Vagina (tissue), 2 donors: ENCODE measurements at regions not wholly inside any gene's neighbourhood (a gene's known extent, or its start where the extent isn't known, plus 50 kb on each side); places are given as distances from the start of the nearest gene placed in this dataset.

Source experiments
- DNase-seq, 2 donors: peaks; one replicate each; pipeline ENCODE4 v3.0.0-alpha.2; 2017; ENCODE audit errors: extremely low spot score in 2 of 2
- H3K27ac ChIP-seq: fragments of 200-600 bp; sonication (generic); one replicate; pipeline ENCODE4 v1.5.1; 2019
- H3K27me3 ChIP-seq: fragments of 200-600 bp; sonication (generic); one replicate; pipeline ENCODE4 v1.5.1; 2019
- H3K36me3 ChIP-seq, 2 donors: fragments of 200-600 bp; sonication (generic); one replicate each; pipeline ENCODE4 v1.5.1; 2017 to 2019
- H3K4me1 ChIP-seq: fragments of 200-600 bp; sonication (generic); one replicate; pipeline ENCODE4 v1.5.1; 2019
- H3K4me3 ChIP-seq, 2 donors: fragments of 200-600 bp; sonication (generic); 1 replicate in 1 of 2; 2 replicates in 1 of 2; pipeline ENCODE4 v1.5.1; 2016 to 2019
- H3K9me3 ChIP-seq: fragments of 200-600 bp; sonication (generic); one replicate; pipeline ENCODE4 v1.5.1; 2019
- POLR2A ChIP-seq, 2 donors: fragments of 450-650 bp; IDR thresholded peaks; one replicate each; pipeline ENCODE4 v1.6.1; 2017; ENCODE audit warnings: antibody characterized with exemption in 2 of 2, mild to moderate bottlenecking in 2 of 2, moderate library complexity in 2 of 2
- POLR2AphosphoS5 ChIP-seq, 2 donors: sonication (generic); formaldehyde crosslinking; IDR thresholded peaks; one replicate each; pipeline ENCODE4 v1.9.0; 2017; ENCODE audit warnings: antibody characterized with exemption in 2 of 2, mild to moderate bottlenecking in 2 of 2, low read depth in 1 of 2; ENCODE audit not compliant: insufficient read depth in 1 of 2
- intact Hi-C: fragments of 100-400 bp; cut with DNase I; formaldehyde crosslinking; loops from one replicate; pipeline ENCODE4 v1.15.1; 2023
- TF ChIP-seq, protein P1 (sequence below), 3 experiments: fragments of 450-650 bp in 2 of 3; fragments of 200-600 bp in 1 of 3; sonication (generic) in 1 of 3; IDR thresholded peaks; one replicate each; pipeline ENCODE4 v1.5.1; 2017 to 2019; ENCODE audit warnings: antibody characterized with exemption in 3 of 3, mild to moderate bottlenecking in 2 of 3, moderate library complexity in 2 of 3

DNA sequence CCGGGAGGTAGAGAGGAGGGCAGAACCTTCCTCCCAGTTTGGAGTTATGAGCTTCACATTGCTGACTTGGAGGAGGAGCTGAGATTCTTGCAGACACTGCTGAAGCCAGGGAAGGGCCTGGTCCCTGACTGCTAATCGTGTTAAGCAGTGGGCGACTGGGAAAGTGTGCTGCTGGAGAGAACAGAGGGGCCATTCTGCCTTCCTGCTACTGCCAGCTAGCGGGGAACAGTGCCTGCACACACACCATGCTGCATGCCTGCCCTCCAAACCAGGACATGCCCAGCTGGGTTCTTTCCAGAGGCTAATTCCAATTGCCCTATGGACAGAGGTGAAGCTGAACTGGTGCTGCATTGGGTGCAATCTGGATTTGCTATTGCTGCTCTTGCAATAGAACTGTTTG, 281.4 kb downstream of the AJAP1 start:
- DNase-seq: no peak
- H3K36me3 ChIP-seq: no peaks in the 10 kb centered on the region
- H3K4me1 ChIP-seq: no peaks in the 10 kb centered on the region
- no peaks in the 10 kb centered on the region for H3K27me3 ChIP-seq
- H3K27ac ChIP-seq: no peak overlapping the region
- intact Hi-C loops: no loop called here
- H3K4me3 ChIP-seq: no peak overlapping the region
- TF ChIP-seq POLR2AphosphoS5 (IDR thresholded peaks at IDR 0.05; ENCODE audit: insufficient read depth in 1 of 2, low read depth in 1 of 2) (no peak), POLR2A (IDR thresholded peaks at IDR 0.05) (no peak)
- TF ChIP-seq, protein P1, sequence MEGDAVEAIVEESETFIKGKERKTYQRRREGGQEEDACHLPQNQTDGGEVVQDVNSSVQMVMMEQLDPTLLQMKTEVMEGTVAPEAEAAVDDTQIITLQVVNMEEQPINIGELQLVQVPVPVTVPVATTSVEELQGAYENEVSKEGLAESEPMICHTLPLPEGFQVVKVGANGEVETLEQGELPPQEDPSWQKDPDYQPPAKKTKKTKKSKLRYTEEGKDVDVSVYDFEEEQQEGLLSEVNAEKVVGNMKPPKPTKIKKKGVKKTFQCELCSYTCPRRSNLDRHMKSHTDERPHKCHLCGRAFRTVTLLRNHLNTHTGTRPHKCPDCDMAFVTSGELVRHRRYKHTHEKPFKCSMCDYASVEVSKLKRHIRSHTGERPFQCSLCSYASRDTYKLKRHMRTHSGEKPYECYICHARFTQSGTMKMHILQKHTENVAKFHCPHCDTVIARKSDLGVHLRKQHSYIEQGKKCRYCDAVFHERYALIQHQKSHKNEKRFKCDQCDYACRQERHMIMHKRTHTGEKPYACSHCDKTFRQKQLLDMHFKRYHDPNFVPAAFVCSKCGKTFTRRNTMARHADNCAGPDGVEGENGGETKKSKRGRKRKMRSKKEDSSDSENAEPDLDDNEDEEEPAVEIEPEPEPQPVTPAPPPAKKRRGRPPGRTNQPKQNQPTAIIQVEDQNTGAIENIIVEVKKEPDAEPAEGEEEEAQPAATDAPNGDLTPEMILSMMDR (IDR thresholded peaks at IDR 0.05): no peak
- H3K9me3 ChIP-seq: no peaks in the 10 kb centered on the region

DNA sequence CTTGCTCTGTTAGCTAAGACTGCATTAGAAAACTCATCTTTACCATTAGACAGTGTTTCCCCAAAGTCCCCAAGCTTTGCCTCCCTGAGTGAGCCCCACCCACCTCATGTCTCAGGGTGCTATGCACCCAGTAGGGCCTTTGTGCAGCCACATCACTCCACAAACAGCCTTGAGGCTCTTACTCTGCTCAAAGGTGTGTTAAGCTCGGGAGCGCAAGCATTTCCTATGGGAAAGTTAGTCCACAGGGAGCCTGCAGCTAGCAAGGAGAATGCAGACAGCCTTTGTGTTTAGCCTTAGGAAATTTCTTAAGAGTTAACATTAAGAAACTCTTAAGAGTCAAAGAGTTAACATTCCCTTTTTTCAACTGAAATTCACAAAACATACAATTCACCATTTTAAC, 278.8 kb downstream of the AJAP1 start:
- DNase-seq: no peak
- no peak overlapping the region for H3K4me3 ChIP-seq
- H3K4me1 ChIP-seq: no peaks in the 10 kb centered on the region
- intact Hi-C loops: no loop called here
- H3K36me3 ChIP-seq: no peaks in the 10 kb centered on the region
- H3K27me3 ChIP-seq: no peaks in the 10 kb centered on the region
- H3K27ac ChIP-seq: no peak overlapping the region
- no peaks in the 10 kb centered on the region for H3K9me3 ChIP-seq
- TF ChIP-seq POLR2AphosphoS5 (IDR thresholded peaks at IDR 0.05; ENCODE audit: insufficient read depth in 1 of 2, low read depth in 1 of 2): no peak
- TF ChIP-seq, protein P1 (IDR thresholded peaks at IDR 0.05): no peak
- TF ChIP-seq POLR2A (IDR thresholded peaks at IDR 0.05): no peak

DNA sequence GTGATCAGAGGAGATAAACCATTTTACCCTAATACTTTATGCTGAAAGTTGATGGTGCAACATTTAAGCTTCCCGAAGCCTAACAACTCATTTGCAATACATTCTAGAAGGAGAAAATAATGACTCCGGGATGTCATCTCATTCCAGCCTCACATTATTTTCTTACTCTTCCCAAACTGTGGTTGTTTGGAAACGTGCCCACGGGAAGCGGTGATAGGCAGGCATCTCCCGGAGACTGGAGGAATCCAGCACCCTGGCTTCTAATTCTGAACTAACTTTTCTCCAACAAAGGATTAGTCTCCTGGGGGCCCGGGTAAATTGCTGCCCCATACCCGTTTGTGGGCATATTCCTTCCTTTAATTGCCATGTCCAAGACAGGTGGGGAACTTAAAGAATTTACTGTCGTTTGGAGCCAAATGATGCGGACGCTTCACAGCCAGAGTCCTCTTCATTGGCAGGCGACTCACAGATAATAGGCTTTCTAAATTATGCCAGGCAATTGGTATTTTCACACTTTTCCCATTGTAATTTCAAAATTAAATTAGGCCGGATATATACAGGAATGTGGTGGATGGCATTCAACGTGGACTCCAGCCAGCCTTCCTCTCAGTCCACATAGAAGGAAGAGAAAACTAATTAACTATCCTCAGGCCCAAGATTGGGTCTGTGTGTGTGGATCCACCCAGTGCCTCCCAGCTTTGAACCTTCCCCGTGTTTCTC, 278.1 kb downstream of the AJAP1 start:
- H3K4me1 ChIP-seq: no peaks in the 10 kb centered on the region
- TF ChIP-seq POLR2A (IDR thresholded peaks at IDR 0.05): no peak
- TF ChIP-seq, protein P1 (IDR thresholded peaks at IDR 0.05): no peak
- intact Hi-C loops: no loop called here
- no peaks in the 10 kb centered on the region for H3K27me3 ChIP-seq
- H3K4me3 ChIP-seq: no peak overlapping the region
- H3K27ac ChIP-seq: no peak overlapping the region
- H3K36me3 ChIP-seq: no peaks in the 10 kb centered on the region
- H3K9me3 ChIP-seq: no peaks in the 10 kb centered on the region
- DNase-seq: no peak

DNA sequence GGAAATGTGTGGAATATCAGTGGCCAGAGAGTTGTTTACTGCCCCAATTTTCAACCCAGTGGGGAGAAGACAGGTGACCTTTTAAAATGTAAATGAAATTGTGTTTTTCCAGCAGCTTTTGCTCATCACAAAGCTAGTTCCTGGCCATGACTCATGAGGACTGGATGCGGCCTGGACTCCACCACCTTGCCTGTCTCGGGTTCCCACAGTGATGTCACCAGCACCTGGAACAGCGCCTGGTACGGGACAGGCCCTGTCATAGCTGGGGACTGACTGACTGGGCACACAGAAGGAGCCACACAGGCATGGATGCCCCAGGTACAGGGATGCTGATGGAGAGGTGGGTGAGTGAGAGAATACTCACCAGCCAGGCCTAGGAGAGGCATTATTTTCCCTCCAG, 277.1 kb downstream of the AJAP1 start:
- Histone ChIP-seq H3K27ac (no peak overlapping the region), H3K27me3 (no peaks in the 10 kb centered on the region), H3K4me1 (no peaks in the 10 kb centered on the region), H3K36me3 (no peaks in the 10 kb centered on the region), H3K9me3 (no peaks in the 10 kb centered on the region), H3K4me3 (no peak overlapping the region)
- DNase-seq: no peak
- intact Hi-C loops: no loop called here
- TF ChIP-seq POLR2A (IDR thresholded peaks at IDR 0.05) (no peak), POLR2AphosphoS5 (IDR thresholded peaks at IDR 0.05; ENCODE audit: insufficient read depth in 1 of 2, low read depth in 1 of 2) (no peak)

DNA sequence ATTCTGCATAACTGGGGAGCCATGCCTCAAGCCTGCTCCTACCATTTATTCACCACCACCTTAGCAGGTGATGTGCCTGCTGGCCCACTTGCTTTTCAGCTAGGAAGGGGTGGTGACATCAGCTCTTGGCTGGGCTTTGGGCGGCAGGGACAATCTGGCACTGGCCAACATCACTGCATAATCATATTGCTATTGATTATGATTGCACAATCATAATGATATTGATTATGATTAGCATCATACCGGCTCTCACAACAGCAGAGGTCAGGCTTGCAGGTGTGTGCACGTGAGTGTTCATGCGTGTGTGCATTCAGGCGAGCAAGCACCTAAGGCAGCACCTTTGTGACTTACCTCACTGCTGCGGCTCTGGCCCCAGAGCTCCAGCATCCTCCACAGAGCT, 273.8 kb downstream of the AJAP1 start:
- TF ChIP-seq, protein P1 (IDR thresholded peaks at IDR 0.05): no peak
- TF ChIP-seq POLR2A (IDR thresholded peaks at IDR 0.05): no peak
- Histone ChIP-seq H3K4me3 (no peak overlapping the region), H3K9me3 (no peaks in the 10 kb centered on the region), H3K27me3 (no peaks in the 10 kb centered on the region), H3K36me3 (no peaks in the 10 kb centered on the region), H3K4me1 (no peaks in the 10 kb centered on the region), H3K27ac (no peak overlapping the region)
- DNase-seq: no peak
- intact Hi-C loops: no loop called here
